ENCODE measurements at regions not wholly inside any gene's neighbourhood (a gene's known extent, or its start where the extent isn't known, plus 50 kb on each side); places are given as distances from the start of the nearest gene placed in this dataset.
"Not testable (repeated sequence)": the region's sequence is repeated elsewhere in the genome, so short reads cannot be mapped to it uniquely, and the experiment has no call there.

GRCh38 chr6:27168108-27168507, 79.4 kb upstream of the PRSS16 start:
- no peak for DNase-seq

DNA sequence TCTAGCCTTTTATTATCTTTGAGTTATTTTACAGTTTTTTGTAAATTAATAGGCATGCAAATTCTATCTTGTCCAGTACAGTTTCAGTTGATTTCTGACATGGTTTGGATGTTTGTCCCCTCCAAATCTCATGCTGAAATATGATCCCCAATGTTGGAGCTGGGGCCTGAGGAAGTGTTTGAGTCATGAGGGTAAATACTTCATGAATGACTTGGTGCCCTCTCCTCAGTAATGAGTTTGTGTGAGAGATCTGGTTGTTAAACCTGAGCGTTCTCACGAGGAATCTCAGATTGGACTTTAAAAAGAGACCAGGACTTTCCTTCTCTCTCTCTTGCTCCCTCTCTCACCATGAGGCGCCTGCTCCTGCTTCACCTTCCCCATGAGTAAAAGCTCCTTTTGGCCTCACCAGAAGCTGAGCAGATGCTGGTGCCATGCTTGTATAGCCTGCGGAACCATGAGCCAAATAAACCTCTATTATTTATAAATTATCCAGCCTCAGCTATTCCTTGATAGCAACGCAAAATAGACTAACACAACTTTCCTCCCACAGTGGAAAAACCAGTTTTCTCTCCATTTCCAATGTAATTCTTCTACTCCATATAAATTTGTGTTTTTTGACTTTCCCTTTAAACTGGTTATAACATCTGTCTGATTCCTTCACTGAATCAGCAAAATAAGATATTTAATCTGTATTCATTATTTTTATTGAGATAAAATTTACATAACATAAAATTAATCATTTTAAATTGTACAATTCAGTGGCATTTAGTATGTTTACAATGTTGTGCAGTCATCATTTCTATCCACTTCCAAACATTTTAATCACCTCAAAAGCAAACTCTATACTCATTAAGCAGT, 78.7 kb upstream of the PRSS16 start:
- no peak for DNase-seq

DNA sequence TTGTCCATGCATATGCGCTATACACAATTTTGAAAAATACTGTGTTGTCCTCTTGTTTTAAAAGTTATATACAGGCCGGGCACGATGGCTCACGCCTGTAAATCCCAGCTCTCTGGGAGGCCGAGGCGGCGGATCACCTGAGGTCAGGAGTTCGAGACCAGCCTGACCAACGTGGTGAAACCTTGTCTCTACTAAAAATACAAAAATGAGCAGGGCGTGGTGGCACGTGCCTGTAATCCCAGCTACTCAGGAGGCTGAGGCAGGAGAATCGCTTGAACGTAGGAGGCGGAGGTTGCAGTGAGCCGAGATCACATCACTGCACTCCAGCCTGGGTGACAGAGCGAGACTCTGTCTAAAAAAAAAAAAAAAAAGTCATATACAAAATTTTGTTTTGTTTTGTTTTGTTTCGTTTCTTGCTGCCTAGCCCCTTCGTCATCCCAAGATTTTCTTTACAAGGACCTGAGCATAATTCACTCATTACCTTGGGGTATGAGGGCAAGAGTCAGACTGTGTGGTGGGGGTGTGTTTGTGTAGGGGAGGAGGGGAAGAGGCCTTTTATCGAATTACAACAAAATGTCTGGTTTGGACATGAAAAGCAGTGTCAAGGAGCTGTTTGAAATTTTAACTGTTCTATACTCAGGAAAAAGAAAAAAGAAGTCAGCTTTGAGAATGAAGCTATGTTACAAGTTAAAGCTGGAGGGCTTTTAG, 74.8 kb upstream of the PRSS16 start:
- DNase-seq, result not testable (repeated sequence)

- not testable (repeated sequence) for DNase-seq
Observed at GRCh38 chr6:27173232-27173601, 74.3 kb upstream of the PRSS16 start.

- DNase-seq, result no peak
Observed at GRCh38 chr6:27174958-27175357, 72.5 kb upstream of the PRSS16 start.

- no peak for DNase-seq
Observed at GRCh38 chr6:27176096-27176495, 71.4 kb upstream of the PRSS16 start.

DNA sequence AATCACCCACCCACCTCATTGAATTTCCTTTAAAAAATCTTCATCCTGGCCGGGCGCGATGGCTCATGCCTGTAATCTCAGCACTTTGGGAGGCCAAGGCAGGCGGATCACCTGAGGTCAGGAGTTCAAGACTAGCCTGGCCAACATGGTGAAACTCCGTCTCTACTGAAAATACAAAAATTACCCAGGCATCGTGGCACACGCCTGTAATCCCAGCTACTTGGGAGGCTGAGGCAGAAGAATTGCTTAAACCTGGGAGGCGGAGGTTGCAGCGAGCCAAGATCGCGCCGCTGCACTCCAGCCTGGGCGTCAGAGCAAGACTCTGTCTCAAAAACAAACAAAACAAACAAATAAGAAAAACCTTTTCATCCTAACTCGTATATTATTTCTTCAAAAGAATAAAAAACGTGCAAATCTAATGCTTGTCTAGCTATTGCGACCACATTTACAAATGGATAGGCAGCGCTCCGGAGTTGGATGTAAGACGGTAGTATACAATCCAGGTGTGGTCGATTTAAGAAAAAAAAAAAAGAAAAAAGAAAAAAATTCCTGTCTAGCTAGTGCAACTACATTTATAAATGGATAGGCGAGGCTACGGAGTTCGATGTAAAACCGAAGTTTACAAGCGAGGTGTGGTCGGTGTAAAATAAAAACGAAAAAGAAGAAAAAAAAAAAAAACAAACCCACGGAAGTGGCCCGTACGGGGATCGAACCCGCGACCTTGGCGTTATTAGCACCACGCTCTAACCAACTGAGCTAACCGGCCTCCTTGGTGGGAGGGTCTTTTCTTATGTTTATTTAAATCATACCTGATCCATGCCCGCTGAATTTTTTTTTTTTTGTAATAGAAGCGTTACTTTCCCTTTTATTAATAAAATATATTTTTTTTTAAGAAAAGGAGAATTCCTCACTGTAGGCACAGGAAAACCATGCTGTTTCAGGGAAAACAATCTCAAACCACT, 70.7 kb upstream of the PRSS16 start:
- peak; percentile 53 for DNase-seq

GRCh38 chr6:27177485-27178406, 69.8 kb upstream of the PRSS16 start:
- peak; percentile 66 for DNase-seq

DNA sequence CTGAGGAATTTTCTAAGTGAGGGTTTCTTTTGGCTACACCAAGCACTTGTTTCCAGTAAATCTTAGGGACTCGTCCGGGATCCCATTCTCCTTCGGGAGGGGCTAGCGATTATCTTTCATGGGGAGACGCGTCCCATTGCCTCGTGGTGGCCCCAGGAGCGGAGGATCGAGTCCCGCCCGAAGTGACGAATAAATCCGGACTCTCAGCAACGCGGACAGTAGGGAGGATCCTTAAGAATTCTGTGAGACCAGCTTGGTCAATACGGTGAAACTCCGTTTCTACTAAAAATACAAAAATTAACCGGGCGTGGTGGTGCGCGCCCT, 69.1 kb upstream of the PRSS16 start:
- DNase-seq, result no peak

DNA sequence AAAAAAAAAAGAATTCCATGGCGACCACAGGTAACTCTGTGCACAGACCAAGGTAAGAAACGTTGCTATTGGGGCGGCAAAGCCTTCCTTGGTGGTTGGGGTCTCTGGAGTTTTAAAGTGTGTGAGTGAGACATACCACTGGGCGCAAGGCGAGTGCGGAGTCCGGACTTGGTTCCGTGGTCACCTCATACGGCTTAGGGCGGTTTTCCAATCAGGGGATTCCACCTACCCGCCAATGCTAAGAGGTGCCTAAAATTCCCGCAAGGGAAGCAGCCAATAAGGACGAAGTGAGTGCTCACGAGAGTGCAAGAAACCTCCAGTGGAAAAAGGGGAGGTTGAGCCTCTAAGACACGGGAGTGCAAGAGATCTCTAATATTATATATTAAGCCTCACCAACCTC, 68.6 kb upstream of the PRSS16 start:
- no peak for DNase-seq

DNA sequence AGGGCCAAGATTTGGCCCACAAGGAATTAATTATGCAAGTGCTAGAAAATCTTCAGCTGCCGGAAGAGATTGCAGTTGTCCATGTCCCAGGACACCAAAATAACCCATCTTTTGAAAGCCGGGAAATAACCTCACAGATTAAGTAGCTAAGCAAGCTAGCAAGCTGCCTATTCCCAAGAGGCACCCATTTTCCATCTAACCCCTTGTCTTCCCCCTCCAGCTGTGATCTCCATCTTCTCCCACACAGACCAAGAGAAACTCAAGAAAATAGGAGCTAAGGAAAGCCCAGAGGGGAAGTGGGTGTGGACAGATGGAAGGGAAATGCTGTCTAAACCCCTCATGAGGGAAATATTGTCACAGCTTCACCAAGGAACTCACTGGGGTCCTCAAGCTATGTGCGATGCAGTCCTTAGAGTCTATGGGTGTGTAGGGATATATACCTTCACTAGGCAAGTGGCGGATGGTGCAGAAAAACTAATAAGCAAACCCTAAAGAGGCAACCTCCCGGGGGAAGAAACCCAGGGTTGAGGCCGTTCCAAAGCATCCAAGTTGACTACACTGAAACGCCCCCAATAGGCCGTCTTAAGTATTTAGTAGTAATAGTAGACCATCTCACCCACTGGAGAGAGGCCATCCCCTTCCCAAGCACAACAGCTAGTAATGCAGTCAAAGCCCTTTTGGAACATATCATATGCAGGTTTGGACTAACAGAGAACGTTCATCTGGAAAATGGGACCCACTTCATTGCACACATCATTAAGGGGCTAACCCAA, 64.3 kb upstream of the PRSS16 start:
- DNase-seq, result no peak

GRCh38 chr6:27187231-27188060, 60.1 kb upstream of the PRSS16 start:
- no peak for DNase-seq

GRCh38 chr6:27188061-27188884, 59.2 kb upstream of the PRSS16 start:
- no peak for DNase-seq

DNA sequence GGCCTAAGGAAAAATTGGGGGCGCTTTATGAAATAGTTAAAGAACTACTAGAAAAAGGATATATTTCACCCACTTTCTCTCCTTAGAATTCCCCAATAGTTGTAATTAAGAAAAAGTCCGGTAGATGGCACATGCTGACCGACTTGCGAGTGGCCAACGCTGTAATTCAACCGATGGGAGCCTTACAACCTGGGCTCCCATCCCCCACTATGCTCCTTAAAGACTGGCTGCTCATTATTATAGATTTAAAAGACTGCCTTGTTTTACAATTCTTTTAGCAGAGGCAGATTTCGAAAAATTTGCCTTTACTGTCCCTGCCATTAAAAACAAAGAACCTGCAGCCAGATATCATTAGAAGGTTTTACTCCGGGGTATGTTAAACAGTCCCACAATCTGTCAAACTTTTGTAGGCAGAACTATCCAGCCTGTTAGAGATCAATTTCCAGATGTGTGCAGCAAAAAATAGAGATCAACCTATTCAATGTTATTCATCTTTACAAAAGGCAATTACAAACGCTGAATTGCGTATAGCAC, 58.5 kb upstream of the PRSS16 start:
- DNase-seq, result peak; percentile 80

DNA sequence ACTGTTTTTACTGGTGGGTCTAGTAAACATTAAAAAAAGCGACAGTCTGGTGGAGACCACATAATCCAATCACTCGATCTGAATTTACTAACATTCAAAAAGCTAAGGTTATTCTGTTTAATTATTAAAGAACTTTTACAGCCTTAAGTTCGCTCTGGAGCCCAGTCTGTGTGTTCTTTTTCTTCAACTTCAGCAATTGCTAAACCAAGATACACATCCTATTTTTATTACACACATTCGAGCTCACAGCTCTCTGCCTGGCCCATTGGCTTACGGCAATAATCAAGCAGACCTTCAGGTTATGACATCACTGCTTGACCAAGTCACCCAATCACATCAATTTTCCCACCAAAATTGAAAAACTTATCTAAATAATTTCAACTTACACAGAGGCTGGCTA, 57.4 kb upstream of the PRSS16 start:
- no peak for DNase-seq

DNA sequence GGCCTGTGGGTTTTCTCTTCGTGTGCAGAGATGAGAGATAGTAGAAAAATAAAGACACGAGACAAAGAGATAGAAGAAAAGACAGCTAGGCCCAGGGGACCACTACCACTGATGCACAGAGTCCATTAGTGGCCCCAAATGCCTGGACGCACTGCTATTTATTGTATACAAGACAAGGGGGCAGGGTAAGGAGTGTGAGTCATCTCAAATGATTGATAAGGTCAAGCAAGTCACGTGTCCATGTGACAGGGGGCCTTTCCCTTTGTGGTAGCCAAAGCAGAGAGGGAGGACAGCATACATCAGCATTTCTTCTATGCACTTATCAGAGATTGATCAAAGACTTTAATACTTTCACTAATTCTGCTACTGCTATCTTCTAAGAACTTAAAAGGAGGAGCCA, 53.0 kb upstream of the PRSS16 start:
- not testable (repeated sequence) for DNase-seq

DNA sequence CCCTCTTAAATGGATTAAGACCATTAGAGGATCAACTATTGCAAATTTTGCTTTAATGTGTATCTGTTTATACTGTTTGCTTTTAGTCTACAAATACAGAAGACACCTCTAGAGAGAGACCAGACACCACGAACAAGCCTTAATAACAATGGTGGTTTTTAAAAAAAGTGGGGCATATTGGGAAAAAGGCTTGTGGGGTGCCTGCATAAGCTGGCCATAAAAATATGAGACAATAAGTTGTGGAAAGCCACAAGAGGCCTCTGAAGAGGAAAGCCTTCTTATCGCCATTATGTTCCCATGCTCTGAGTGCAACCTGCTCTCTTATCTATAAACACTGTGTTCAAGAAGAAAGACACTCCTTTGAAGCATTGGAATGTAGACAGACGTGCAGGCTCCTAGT, 52.0 kb upstream of the PRSS16 start:
- DNase-seq, result not testable (repeated sequence)
